ENCODE measurements at regions not wholly inside any gene's neighbourhood (a gene's known extent, or its start where the extent isn't known, plus 50 kb on each side); places are given as distances from the start of the nearest gene placed in this dataset.

DNA sequence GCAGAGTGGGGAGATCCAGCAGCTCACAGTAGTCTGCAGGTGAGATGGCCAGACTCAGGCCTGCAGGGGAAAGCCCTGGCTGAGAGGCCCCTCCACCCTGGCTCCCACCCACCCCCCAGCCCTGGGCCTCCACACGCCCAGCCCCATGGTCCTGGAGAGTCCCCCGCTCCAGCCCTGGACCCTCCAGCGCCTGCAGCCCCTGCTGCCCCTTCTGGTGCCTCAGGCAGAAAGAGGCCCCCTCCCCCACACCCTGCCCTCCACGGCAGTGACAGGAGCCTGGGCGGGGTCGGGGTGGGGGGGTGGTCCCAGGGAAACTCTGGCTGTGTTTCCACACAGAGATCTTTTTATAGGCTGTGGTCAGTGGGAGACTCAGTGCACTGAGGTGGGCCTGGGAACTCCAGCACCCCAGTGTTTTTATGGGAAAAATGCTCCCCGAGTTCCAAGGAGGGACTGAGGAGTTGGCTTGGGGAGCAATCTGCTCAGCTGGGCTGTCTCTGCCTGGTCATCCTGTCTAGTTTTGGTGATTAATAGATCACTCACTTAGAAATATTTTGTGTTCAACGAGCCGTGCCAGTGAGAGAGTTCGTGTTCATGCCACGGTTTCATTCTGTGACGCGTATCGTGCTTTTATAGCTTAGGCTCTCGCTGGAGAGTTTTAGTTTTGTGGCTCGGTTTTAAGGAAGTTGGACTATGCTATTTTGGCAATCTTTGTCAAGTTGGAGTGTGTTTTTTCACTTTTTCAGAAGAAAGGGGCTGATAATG is 53.1 kb upstream of the HGFAC start:
- TF ChIP-seq POLR2A (IDR thresholded peaks at IDR 0.05; ENCODE audit: low read depth, low read length) (peak; percentile 45), TAF1 (IDR thresholded peaks at IDR 0.05; ENCODE audit: low read depth, low read length) (0 out of 2 replicates have a peak, but pooled peaks have one; percentile 10), POLR2AphosphoS5 (IDR thresholded peaks at IDR 0.05; ENCODE audit: low read depth, low read length) (0 out of 2 replicates have a peak, but pooled peaks have one; percentile 35), SPI1 (IDR thresholded peaks at IDR 0.05; ENCODE audit: low read depth, low read length) (peak; percentile 55), PAX5 (IDR thresholded peaks at IDR 0.05; ENCODE audit: insufficient read depth, low read length, severe bottlenecking) (peak; percentile 86)

Measured in GM12891 (cell line).